ENCODE measurements at regions not wholly inside any gene's neighbourhood (a gene's known extent, or its start where the extent isn't known, plus 50 kb on each side); places are given as distances from the start of the nearest gene placed in this dataset.

DNA sequence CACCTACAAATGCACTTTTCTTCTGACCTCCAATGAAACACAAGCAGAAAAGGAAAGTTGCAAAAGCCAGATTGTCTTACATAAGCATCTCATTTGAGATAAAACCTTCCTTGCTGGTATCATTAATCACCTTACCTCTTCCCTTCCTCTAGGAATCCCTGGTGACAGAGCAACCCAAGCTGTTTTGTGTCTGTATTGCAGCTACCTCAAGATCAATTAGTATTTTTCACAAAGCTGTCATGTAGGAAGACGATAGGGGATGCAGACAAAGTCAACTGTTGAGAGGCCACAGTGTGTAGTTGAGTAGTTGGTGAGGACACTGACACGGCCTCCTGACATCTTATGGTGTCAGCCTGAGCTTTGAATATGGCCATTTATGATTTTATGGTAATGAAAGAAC lies 339.1 kb upstream of the SLC10A2 start:
- POLR2A ChIA-PET: no interaction called here
- H3K36me3 Mint-ChIP-seq: peaks cover 0 to 4% (median 0%) of the 10 kb centered on the region in 3 donors

DNA sequence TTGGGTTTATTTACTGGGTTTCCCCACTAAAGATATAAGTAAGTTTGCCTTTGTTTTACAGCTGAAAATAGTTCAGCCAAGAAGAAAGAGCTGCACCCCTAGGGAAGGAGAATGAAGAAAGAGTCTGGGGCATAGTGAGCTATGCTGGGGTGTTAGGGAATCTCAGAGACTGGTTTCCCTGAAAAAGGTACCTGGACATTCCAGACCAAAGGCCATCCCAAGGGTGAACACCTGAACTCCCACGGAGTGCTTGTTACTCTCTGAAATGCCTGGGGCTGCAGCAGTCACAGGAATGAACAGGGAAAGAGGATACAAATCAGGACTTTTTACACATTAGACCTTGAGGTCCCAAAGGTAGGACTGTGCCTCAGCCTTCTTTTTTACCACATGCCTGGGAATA lies 337.6 kb upstream of the SLC10A2 start:
- DNase-seq (no peak), ATAC-seq (no peak)
- no peak overlapping the region for H3K27ac Mint-ChIP-seq
- no peaks in the 10 kb centered on the region for H3K4me1 Mint-ChIP-seq
- H3K4me3 Mint-ChIP-seq: no peak overlapping the region
- H3K36me3 Mint-ChIP-seq: peaks cover 0 to 4% (median 0%) of the 10 kb centered on the region in 3 donors
- POLR2A ChIA-PET: no interaction called here
- peaks cover 0 to 7% (median 0%) of the 10 kb centered on the region in 9 donors for H3K9me3 Mint-ChIP-seq
- no peaks in the 10 kb centered on the region for H3K27me3 Mint-ChIP-seq

More for the DNA sequence above, 339.1 kb upstream of the SLC10A2 start:
- no peak overlapping the region for H3K4me3 Mint-ChIP-seq
- ATAC-seq (no peak), DNase-seq (no peak)
- no peak overlapping the region for H3K27ac Mint-ChIP-seq
- no peaks in the 10 kb centered on the region for H3K4me1 Mint-ChIP-seq
- H3K9me3 Mint-ChIP-seq: peaks cover 0 to 3% (median 0%) of the 10 kb centered on the region in 9 donors
- no peaks in the 10 kb centered on the region for H3K27me3 Mint-ChIP-seq

DNA sequence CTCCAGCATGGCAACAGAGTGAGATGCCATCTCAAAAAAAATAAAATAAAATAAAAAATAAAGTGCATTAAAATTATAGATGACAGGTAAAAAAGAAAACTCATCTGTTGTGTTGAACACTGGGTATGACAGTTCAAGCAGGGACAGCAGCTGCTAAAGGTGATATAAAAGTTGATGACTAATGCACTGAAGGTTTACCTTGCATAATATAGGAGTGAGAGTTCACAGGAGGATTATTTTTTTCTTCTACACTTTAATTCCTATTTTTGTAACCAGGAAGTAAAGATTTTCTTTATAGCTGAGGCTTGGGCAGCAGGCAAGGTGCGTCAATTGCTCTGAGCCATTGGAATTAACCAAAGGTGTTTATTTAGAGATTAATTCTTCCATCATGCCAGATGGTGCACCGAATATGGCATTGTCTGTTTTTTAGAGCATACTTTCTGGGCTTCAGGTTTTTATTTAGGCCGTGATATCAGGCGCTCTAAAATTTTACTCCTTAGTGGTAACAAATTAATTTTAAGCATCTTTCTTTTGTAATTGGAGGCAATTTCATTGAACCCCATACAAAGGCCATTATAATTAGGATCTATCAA lies 337.0 kb upstream of the SLC10A2 start:
- Mint-ChIP-seq H3K4me3 (no peak overlapping the region), H3K27ac (no peak overlapping the region), H3K4me1 (no peaks in the 10 kb centered on the region), H3K36me3 (peaks cover 0 to 4% (median 0%) of the 10 kb centered on the region in 3 donors), H3K9me3 (peaks cover 0 to 7% (median 0%) of the 10 kb centered on the region in 9 donors), H3K27me3 (no peaks in the 10 kb centered on the region)
- ATAC-seq: no peak
- POLR2A ChIA-PET: no interaction called here
- DNase-seq: no peak

DNA sequence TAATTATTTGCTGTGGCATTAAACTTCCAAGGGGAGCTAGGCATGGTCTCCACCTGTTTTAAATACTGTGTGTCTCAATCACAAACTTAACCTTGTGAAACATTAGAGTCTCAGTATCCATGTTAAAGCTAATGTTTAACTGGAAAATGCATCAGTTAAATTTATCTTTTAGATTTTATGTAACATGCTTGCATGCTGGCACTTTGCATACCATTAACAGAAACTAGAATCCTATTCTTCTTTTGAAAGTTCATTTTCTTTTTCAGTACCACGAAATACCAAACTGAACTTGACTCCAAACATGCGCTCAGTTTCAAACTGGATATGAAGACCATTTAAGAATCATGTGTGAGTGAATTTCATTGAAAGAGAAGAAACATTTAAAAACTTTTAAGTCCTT lies 328.9 kb upstream of the SLC10A2 start:
- no peak for DNase-seq
- Mint-ChIP-seq H3K27me3 (peaks cover 0 to 3% (median 0%) of the 10 kb centered on the region in 5 donors), H3K9me3 (peaks cover 0 to 7% (median 0%) of the 10 kb centered on the region in 9 donors), H3K4me1 (no peaks in the 10 kb centered on the region), H3K36me3 (no peaks in the 10 kb centered on the region), H3K27ac (no peak overlapping the region), H3K4me3 (no peak overlapping the region)
- POLR2A ChIA-PET: no interaction called here
- no peak for ATAC-seq

- Mint-ChIP-seq H3K4me1 (no peaks in the 10 kb centered on the region), H3K4me3 (no peak overlapping the region), H3K36me3 (no peaks in the 10 kb centered on the region), H3K27me3 (peaks cover 0 to 3% (median 0%) of the 10 kb centered on the region in 5 donors), H3K9me3 (peaks cover 0 to 7% (median 0%) of the 10 kb centered on the region in 9 donors), H3K27ac (no peak overlapping the region)
- POLR2A ChIA-PET: no interaction called here
- DNase-seq: no peak
- no peak for ATAC-seq
Observed at GRCh38 chr13:103394618-103395017, 328.4 kb upstream of the SLC10A2 start.

DNA sequence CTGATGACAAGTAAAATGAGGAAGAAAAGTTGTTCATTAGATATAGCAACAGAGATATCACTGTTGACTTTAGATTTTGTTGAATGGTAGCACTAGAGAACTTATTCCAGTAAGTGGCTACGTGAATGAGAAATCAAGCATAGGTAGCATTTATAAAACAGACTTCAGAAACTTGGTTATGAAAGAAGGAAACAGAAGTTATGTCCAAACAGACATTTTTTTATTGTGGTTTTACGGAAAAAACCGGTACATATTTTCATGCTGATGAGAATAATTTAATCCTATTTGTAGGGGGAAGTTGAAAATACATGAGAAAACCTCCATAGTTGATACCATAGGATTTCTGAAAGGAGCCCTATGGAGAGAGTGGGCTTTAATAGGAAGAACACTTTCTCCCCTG lies 325.7 kb upstream of the SLC10A2 start:
- ATAC-seq (no peak), DNase-seq (no peak)
- Mint-ChIP-seq H3K27ac (no peak overlapping the region), H3K9me3 (no peaks in the 10 kb centered on the region), H3K4me1 (no peaks in the 10 kb centered on the region), H3K36me3 (no peaks in the 10 kb centered on the region), H3K27me3 (peaks cover 0 to 3% (median 0%) of the 10 kb centered on the region in 5 donors), H3K4me3 (no peak overlapping the region)
- POLR2A ChIA-PET: no interaction called here

GRCh38 chr13:103388839-103389238 lies 322.6 kb upstream of the SLC10A2 start:
- ATAC-seq (no peak), DNase-seq (no peak)
- H3K36me3 Mint-ChIP-seq: no peaks in the 10 kb centered on the region
- POLR2A ChIA-PET: no interaction called here
- no peak overlapping the region for H3K27ac Mint-ChIP-seq
- no peak overlapping the region for H3K4me3 Mint-ChIP-seq
- H3K4me1 Mint-ChIP-seq: no peaks in the 10 kb centered on the region
- no peaks in the 10 kb centered on the region for H3K27me3 Mint-ChIP-seq
- H3K9me3 Mint-ChIP-seq: peaks cover 0 to 6% (median 0%) of the 10 kb centered on the region in 9 donors

DNA sequence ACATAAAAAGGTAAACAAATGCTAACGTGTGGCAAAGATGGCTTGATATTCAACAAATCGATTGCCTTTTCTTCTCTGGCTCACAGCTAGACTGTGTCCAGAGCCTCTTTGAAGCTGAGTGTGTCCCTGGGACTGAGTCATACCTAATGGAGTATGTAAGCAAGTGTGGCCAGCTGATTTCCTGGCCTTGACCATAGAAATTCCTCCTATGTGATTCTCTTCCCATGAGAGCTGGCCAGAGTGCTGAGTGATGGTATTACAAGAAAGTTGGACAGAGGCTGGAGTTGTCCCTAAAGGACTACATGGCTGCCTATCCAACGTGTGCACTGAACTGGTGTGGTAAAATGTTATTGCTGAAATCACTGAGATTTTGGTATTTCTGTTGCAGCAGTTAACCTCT lies 320.1 kb upstream of the SLC10A2 start:
- POLR2A ChIA-PET: no interaction called here
- H3K27me3 Mint-ChIP-seq: no peaks in the 10 kb centered on the region
- ATAC-seq: no peak
- DNase-seq: no peak
- no peak overlapping the region for H3K27ac Mint-ChIP-seq
- H3K9me3 Mint-ChIP-seq: peaks cover 2 to 17% (median 10%) of the 10 kb centered on the region in 9 donors
- H3K4me3 Mint-ChIP-seq: no peak overlapping the region
- H3K36me3 Mint-ChIP-seq: peaks cover 0 to 9% (median 0%) of the 10 kb centered on the region in 3 donors
- no peaks in the 10 kb centered on the region for H3K4me1 Mint-ChIP-seq

- no peak for DNase-seq
- Mint-ChIP-seq H3K4me1 (no peaks in the 10 kb centered on the region), H3K4me3 (no peak overlapping the region), H3K27ac (no peak overlapping the region), H3K9me3 (peaks cover 0 to 15% (median 4%) of the 10 kb centered on the region in 9 donors), H3K27me3 (no peaks in the 10 kb centered on the region), H3K36me3 (no peaks in the 10 kb centered on the region)
- POLR2A ChIA-PET: no interaction called here
- no peak for ATAC-seq
Observed at GRCh38 chr13:103373916-103374315, 307.7 kb upstream of the SLC10A2 start.

GRCh38 chr13:103371271-103371670 lies 305.1 kb upstream of the SLC10A2 start:
- peaks cover 0 to 8% (median 0%) of the 10 kb centered on the region in 9 donors for H3K9me3 Mint-ChIP-seq
- POLR2A ChIA-PET: no interaction called here
- no peaks in the 10 kb centered on the region for H3K27me3 Mint-ChIP-seq
- no peak overlapping the region for H3K4me3 Mint-ChIP-seq
- DNase-seq (no peak), ATAC-seq (no peak)
- no peaks in the 10 kb centered on the region for H3K36me3 Mint-ChIP-seq
- no peaks in the 10 kb centered on the region for H3K4me1 Mint-ChIP-seq
- H3K27ac Mint-ChIP-seq: no peak overlapping the region

- H3K4me1 Mint-ChIP-seq: no peaks in the 10 kb centered on the region
- H3K27ac Mint-ChIP-seq: no peak overlapping the region
- H3K27me3 Mint-ChIP-seq: no peaks in the 10 kb centered on the region
- H3K9me3 Mint-ChIP-seq: peaks cover 0 to 7% (median 0%) of the 10 kb centered on the region in 9 donors
- DNase-seq (no peak), ATAC-seq (no peak)
- POLR2A ChIA-PET: no interaction called here
- H3K4me3 Mint-ChIP-seq: no peak overlapping the region
- H3K36me3 Mint-ChIP-seq: no peaks in the 10 kb centered on the region
Observed at GRCh38 chr13:103370790-103371189, 304.6 kb upstream of the SLC10A2 start.

DNA sequence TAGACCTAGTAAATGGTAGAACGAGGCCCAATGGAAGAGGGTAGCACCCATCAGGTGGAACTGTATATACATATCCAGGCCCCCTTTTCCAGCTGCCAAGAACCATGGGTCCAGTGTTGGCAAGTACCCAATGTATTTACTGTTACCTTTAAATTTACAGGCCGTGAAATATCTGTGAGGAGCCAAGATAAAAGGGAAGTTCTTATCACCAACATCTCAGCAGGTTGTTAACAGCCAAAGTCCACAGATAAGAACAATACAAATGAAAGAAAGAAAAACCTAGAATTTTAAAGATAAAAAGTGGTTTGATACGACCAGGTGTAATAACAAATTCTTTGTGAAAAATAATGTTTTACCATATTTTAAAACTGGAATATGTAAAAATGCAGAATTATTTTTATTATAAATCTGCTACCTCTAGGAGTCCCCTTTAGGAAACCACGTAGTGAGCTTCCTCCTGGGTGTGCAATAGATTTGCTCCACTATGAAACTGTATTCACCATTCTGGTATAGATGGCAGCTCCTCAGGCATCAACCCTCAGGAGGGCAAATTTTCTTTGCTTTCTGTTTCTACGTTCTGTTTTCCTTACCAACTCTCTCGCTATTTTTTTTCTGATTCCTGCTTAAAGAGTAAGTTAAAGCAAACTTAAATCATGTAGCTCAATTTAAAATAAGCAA lies 292.2 kb upstream of the SLC10A2 start:
- H3K27me3 Mint-ChIP-seq: no peaks in the 10 kb centered on the region
- peaks cover 0 to 25% (median 3%) of the 10 kb centered on the region in 9 donors for H3K9me3 Mint-ChIP-seq

GRCh38 chr13:103356226-103356864 lies 290.1 kb upstream of the SLC10A2 start:
- no peak overlapping the region for H3K4me3 Mint-ChIP-seq
- no peak for ATAC-seq
- H3K9me3 Mint-ChIP-seq: peaks cover 0 to 25% (median 4%) of the 10 kb centered on the region in 9 donors
- H3K27me3 Mint-ChIP-seq: peaks cover 0 to 3% (median 0%) of the 10 kb centered on the region in 5 donors
- POLR2A ChIA-PET: no interaction called here
- no peak overlapping the region for H3K27ac Mint-ChIP-seq
- no peaks in the 10 kb centered on the region for H3K36me3 Mint-ChIP-seq
- no peak for DNase-seq
- H3K4me1 Mint-ChIP-seq: no peaks in the 10 kb centered on the region

More for the DNA sequence above, 292.2 kb upstream of the SLC10A2 start:
- Mint-ChIP-seq H3K4me1 (no peaks in the 10 kb centered on the region), H3K4me3 (no peak overlapping the region), H3K27ac (no peak overlapping the region), H3K36me3 (no peaks in the 10 kb centered on the region)
- no peak for DNase-seq
- no peak for ATAC-seq
- POLR2A ChIA-PET: no interaction called here

Measured in naive thymus-derived CD8-positive, alpha-beta T cell (primary cell).